SIG-M5 treated with dmso at 0.1 percent for 504 hours (cell line): ENCODE measurements at regions not wholly inside any gene's neighbourhood (a gene's known extent, or its start where the extent isn't known, plus 50 kb on each side); places are given as distances from the start of the nearest gene placed in this dataset.
"Not testable (repeated sequence)": the region's sequence is repeated elsewhere in the genome, so short reads cannot be mapped to it uniquely, and the experiment has no call there.

Experiments
- DNase-seq: peaks from one replicate; lab custom pipeline; 2025; ENCODE audit not compliant: unreplicated experiment; lab: John Stamatoyannopoulos, UW

GRCh38 chr5:82519558-82519957 is 241.4 kb upstream of the RPS23 start:
- no peak for DNase-seq

GRCh38 chr5:82517544-82518075 is 239.5 kb upstream of the RPS23 start:
- no peak for DNase-seq

GRCh38 chr5:82513738-82514137 is 235.6 kb upstream of the RPS23 start:
- no peak for DNase-seq

- no peak for DNase-seq
Measured at GRCh38 chr5:82512025-82512424, 233.9 kb upstream of the RPS23 start.

- DNase-seq: no peak
Measured at GRCh38 chr5:82511134-82511533, 233.0 kb upstream of the RPS23 start.

- no peak for DNase-seq
Measured at GRCh38 chr5:82509762-82510161, 231.6 kb upstream of the RPS23 start.

GRCh38 chr5:82506390-82506789 is 228.2 kb upstream of the RPS23 start:
- DNase-seq: not testable (repeated sequence)

GRCh38 chr5:82499725-82500244 is 221.6 kb upstream of the RPS23 start:
- no peak for DNase-seq

- DNase-seq: no peak
Measured at GRCh38 chr5:82497242-82497641, 219.1 kb upstream of the RPS23 start.

GRCh38 chr5:82494942-82495341 is 216.8 kb upstream of the RPS23 start:
- DNase-seq: peak; percentile 13

- no peak for DNase-seq
Measured at GRCh38 chr5:82493221-82493620, 215.1 kb upstream of the RPS23 start.

GRCh38 chr5:82491397-82491796 is 213.2 kb upstream of the RPS23 start:
- DNase-seq: no peak

- no peak for DNase-seq
Measured at GRCh38 chr5:82489683-82490082, 211.5 kb upstream of the RPS23 start.

- DNase-seq: peak; percentile 55
Measured at GRCh38 chr5:82487131-82487530, 209.0 kb upstream of the RPS23 start.

GRCh38 chr5:82480331-82480730 is 202.2 kb upstream of the RPS23 start:
- no peak for DNase-seq

GRCh38 chr5:82476155-82476554 is 198.0 kb upstream of the RPS23 start:
- no peak for DNase-seq

GRCh38 chr5:82473262-82473661 is 195.1 kb upstream of the RPS23 start:
- DNase-seq: no peak

GRCh38 chr5:82470185-82470994 is 192.2 kb upstream of the RPS23 start:
- DNase-seq: no peak

GRCh38 chr5:82466986-82467561 is 188.9 kb upstream of the RPS23 start:
- no peak for DNase-seq

GRCh38 chr5:82465235-82465634 is 187.1 kb upstream of the RPS23 start:
- no peak for DNase-seq

- DNase-seq: no peak
Measured at GRCh38 chr5:82459626-82460025, 181.5 kb upstream of the RPS23 start.

GRCh38 chr5:82455317-82455716 is 177.2 kb upstream of the RPS23 start:
- not testable (repeated sequence) for DNase-seq
